ENCODE measurements at regions not wholly inside any gene's neighbourhood (a gene's known extent, or its start where the extent isn't known, plus 50 kb on each side); places are given as distances from the start of the nearest gene placed in this dataset.

DNA sequence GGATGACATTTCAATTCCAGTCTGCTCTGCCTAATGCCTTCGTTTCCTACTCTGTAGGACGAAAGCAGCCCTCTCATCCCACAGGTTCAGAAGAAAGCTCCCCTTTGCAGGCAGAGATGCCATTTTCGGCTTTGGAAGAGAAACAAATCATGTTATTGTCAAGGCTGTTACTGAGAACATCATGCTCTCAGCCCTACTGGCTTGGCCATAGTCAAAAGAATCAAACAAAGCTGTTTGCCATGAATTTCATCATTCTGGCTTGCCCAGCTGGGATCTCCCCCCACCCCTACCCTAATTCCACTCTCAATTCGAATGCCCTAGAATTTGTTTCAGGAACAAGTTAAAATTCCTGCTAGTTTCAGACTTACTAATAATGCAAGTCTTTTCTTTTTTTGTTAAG is 162.3 kb upstream of the SERP2 start:
- TF ChIP-seq REST (IDR thresholded peaks at IDR 0.05; ENCODE audit: low read depth, low read length): no peak
- TF ChIP-seq, protein P1, sequence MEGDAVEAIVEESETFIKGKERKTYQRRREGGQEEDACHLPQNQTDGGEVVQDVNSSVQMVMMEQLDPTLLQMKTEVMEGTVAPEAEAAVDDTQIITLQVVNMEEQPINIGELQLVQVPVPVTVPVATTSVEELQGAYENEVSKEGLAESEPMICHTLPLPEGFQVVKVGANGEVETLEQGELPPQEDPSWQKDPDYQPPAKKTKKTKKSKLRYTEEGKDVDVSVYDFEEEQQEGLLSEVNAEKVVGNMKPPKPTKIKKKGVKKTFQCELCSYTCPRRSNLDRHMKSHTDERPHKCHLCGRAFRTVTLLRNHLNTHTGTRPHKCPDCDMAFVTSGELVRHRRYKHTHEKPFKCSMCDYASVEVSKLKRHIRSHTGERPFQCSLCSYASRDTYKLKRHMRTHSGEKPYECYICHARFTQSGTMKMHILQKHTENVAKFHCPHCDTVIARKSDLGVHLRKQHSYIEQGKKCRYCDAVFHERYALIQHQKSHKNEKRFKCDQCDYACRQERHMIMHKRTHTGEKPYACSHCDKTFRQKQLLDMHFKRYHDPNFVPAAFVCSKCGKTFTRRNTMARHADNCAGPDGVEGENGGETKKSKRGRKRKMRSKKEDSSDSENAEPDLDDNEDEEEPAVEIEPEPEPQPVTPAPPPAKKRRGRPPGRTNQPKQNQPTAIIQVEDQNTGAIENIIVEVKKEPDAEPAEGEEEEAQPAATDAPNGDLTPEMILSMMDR (IDR thresholded peaks at IDR 0.05 in 2 of 3, conservative IDR thresholded peaks at IDR 0.05 in 1 of 3; ENCODE audit: control insufficient read depth in 2 of 3, extremely low read depth in 1 of 3, insufficient read depth in 1 of 3, low read depth in 3 of 3, low read length in 3 of 3): no peak
- TF ChIP-seq NR2C2 (IDR thresholded peaks at IDR 0.05; ENCODE audit: borderline replicate concordance, control insufficient read depth, insufficient read length, low read depth): no peak
- TF ChIP-seq POLR2A (IDR thresholded peaks at IDR 0.05; ENCODE audit: low read depth, low read length): no peak
- no peak for TF ChIP-seq EZH2 (IDR thresholded peaks at IDR 0.05; ENCODE audit: borderline replicate concordance, control insufficient read depth, low read depth, low read length)
- TF ChIP-seq SMAD5 (IDR thresholded peaks at IDR 0.05; ENCODE audit: low read depth): no peak
- TF ChIP-seq EGR1 (IDR thresholded peaks at IDR 0.05; ENCODE audit: borderline replicate concordance in 1 of 2, low read depth in 2 of 2, low read length in 2 of 2): no peak
- TF ChIP-seq CEBPB (IDR thresholded peaks at IDR 0.05; ENCODE audit: borderline replicate concordance in 1 of 2, low read depth in 2 of 2, low read length in 2 of 2): no peak
- no peak for TF ChIP-seq GABPA (IDR thresholded peaks at IDR 0.05; ENCODE audit: low read depth)
- no peak for TF ChIP-seq ATF7 (IDR thresholded peaks at IDR 0.05; ENCODE audit: low read depth)
- no peak for TF ChIP-seq PML (IDR thresholded peaks at IDR 0.05; ENCODE audit: low read length)
- no peak for TF ChIP-seq NFYB (IDR thresholded peaks at IDR 0.05; ENCODE audit: insufficient read depth, low read depth, low read length)
- no peak for TF ChIP-seq E2F8 (IDR thresholded peaks at IDR 0.05; ENCODE audit: low read depth, partially characterized antibody)

Measured in GM12878 (cell line).